HG02840 (cell line): ENCODE measurements at regions not wholly inside any gene's neighbourhood (a gene's known extent, or its start where the extent isn't known, plus 50 kb on each side); places are given as distances from the start of the nearest gene placed in this dataset.
"Not testable (repeated sequence)": the region's sequence is repeated elsewhere in the genome, so short reads cannot be mapped to it uniquely, and the experiment has no call there.

ENCODE experiments used
- ATAC-seq: cut with Tn5 transposase; IDR thresholded peaks from one replicate; pipeline ENCODE4 v1.9.1; 2021; ENCODE audit warnings: mild to moderate bottlenecking, moderate library complexity, moderate number of reproducible peaks; ENCODE audit not compliant: unreplicated experiment, low FRiP score

DNA sequence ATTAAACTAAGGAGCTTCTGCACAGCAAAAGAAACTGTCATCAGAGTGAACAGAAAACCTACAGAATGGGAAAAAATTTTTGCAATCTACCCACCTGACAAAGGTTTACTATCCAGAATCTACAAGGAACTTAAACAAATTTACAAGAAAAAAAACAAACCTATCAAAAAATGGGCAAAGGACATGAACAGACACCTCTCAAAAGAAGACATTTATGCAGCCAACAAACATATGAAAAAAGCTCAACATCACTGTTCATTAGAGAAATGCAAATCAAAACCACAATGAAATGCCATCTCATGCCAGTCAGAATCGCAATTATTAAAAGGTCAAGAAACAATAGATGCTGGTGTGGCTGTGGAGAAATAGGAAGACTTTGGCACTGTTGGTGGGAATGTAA, 218.5 kb upstream of the SMIM30 start:
- not testable (repeated sequence) for ATAC-seq

DNA sequence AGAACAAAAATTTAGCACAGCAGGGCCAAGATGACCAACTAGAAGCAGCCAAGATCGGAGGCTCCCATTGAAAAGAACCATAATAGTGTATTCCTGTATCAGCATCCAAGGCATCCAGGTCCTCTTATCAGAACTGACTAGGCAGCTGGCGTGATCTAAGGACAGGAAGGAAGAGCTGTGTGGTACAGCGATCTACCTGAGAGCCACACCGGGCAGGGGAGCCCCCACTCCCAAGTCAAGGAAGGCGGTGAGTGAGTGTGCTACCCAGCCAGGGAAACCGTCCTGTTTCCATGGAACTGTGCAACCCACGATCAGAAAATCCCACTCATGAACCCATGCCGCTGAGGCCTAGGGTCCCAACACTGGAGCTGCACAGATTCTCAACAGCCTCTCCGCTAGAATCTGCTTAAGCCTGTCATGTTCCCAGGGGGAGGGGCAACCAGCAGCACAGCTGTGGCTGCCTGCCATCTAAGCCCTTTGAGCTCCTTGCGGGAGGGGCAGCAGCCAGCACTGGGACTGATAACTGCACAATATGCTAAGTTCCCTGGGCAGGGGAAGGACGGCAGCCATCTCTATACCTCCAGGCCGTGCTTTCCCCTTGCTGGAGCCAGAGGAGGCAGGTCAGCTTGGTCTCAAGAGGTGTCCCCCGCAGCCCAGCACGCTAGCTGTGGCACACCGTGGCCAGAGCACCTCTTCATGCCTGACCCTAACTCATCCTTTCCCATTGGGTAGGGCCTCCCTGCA, 213.0 kb upstream of the SMIM30 start:
- no peak for ATAC-seq

- no peak for ATAC-seq
These were observed 202.8 kb upstream of the SMIM30 start for GRCh38 chr7:113321201-113321600.

DNA sequence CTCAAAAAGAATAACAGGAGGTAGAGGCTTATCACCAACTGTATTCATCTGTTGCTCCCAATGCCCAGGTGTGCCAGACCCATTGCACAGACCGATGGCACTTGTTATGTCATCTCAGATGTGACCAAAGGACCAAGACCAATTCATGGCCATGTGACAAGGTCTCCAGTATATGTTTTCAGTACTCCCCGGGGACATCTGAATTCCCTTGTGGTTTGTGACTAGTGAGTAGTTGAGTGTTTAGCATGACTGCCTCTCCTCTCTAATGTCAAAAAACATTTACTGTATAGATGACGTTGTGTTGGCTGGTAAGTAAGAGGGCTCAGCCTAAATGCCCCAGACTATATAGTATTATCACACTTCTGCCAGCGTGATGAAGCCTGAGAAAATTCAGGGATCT, 202.1 kb upstream of the SMIM30 start:
- ATAC-seq, result no peak

DNA sequence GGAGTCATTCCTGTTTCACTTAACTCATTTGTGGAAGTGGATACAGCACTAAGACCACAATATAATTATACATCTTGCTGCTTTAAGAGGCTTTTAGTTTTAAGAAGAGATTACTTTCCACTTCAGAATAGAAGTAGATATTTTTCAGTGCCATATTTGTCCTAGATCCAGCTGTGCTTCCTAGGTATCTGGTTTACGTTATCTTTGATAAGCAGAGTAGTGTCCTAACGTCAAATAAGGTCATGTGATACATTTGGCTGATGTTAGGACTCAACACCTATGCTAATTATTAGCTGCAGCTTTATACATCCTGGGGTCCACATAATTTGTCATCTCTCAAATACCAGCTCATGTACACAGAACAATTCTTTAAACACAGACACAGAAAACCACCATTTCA, 196.2 kb upstream of the SMIM30 start:
- ATAC-seq, result no peak

DNA sequence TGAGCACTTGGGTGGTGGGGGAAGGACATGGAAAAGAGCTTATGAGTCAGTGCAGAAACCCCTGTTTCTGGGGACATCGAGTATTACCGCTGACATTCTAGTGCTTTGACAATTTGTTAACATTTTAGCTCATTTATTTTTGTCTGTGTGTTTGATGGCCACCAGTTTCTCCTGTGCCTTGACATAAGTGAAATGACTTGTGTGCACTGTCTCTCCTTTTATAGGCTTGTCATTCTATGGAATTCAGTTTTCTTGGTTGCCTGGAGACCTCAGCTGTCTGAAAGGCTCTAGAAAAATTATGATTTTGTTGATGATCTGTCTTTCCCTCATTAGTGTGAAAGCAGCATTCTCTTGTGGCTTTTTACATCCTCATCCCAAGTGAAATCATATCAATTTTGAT, 190.0 kb upstream of the SMIM30 start:
- no peak for ATAC-seq

DNA sequence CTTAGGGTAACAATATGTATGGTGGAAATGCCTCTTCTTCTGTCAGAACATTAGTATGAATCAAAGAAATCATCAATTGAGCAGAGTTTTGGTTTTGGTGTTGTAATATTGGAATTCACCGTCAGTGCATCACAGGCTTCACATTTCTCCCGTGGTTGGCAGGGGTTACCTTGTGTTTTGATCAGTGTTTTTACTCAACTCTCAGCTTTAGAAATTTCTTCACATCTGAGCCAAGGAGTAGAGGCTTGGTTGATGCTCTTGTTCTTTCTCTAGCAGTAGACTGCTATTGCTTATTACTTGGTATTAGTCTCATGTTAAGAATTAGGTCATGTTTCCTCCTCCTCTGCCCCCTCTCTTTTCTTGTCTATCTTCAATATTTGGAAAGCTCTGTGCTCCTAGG, 188.8 kb upstream of the SMIM30 start:
- ATAC-seq, result no peak

DNA sequence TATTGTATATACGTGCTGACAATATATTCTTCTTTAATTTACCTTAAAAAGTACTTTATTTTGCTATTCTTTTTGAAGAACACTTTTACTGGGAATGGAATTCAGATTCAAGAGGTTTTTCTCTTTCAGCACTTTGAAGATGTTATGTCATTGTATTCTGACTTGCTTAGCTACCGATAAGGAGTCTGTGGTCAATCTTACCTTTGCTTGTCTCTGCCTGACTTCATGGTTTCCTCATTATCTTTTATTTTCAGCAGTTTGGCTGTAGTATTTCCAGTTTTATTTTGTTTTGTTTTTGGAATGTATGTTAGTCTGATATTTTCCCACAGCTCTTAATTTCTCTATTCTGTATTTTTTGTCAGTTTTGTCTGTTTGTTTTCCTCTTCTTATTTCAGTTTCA, 187.9 kb upstream of the SMIM30 start:
- ATAC-seq, result no peak

DNA sequence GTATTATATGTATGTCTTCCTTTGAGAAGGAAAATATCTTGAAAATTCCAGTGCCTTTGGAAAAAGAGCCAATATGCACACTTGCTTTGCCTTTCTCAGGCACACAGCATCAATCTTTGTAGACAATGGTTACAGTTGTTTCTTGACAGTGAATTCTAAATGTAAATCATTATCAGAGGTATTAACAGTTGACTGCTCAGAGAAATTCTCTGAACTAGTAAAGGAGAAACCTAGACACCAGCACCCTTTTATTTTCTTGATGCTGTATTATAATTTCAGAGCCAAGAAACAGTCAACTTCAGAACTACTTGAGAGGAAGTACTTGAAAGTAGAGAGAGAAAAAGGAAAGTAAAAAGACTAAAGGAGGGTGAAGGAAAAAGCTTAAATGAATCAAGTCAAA, 185.8 kb upstream of the SMIM30 start:
- no peak for ATAC-seq

GRCh38 chr7:113303388-113303787, 185.0 kb upstream of the SMIM30 start:
- ATAC-seq, result not testable (repeated sequence)

DNA sequence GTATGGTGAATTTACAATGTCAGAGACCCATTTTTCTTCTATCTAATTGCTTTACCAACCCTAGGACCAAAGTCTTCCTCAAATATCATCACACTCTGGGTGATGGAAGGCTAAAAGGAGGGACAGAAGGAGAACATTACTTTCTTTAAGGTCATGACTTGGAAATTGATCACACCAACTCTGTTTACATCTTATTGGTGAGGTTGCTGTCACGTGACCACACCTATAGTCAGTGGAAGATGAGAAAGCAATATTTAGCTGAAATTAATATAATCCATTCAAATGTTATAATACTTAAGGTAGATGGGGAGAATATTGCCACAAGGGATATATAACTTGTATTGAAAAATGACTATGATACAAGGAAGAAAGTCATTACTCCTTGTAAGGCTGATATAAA, 183.6 kb upstream of the SMIM30 start:
- ATAC-seq, result no peak

- ATAC-seq, result no peak
These were observed 182.8 kb upstream of the SMIM30 start for GRCh38 chr7:113301141-113301540.

DNA sequence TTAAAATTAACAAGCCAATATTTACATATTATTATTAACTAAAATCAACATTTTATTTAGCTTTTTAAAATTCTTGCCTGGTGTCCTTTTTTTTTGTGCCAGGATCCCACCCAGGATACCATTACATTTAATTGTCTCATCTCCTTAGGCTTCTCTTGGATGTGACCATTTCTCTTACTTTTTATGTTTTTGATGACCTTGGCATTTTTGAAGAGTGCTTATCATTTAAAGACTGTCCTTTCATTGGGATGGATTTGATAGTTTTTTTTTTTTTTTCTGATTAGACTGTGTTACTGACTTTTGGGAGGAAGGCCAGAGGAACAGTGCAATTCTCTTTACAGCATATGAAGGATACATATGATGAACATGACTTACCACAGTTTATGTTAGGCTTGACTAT, 181.4 kb upstream of the SMIM30 start:
- no peak for ATAC-seq

- ATAC-seq, result no peak
These were observed 180.1 kb upstream of the SMIM30 start for GRCh38 chr7:113298501-113298900.

DNA sequence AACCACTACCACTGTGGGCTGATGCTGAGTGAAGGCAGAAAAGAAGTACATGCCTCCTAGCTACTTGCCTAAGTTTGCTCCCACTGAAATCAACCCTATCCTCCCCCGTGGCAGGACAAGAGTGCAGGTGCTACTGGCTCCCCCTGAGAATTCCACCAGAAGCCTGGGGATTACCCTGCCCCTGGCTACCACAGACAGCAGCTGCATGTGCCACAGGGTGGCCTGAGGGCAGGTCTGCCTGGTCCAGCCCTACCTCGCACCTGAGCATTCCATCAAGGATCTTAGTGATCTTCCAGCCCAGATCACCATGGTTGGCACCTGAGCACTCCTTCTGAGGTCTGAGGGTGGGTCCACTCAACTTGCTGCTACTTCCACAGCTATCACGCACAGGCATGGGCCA, 176.4 kb upstream of the SMIM30 start:
- ATAC-seq, result no peak

DNA sequence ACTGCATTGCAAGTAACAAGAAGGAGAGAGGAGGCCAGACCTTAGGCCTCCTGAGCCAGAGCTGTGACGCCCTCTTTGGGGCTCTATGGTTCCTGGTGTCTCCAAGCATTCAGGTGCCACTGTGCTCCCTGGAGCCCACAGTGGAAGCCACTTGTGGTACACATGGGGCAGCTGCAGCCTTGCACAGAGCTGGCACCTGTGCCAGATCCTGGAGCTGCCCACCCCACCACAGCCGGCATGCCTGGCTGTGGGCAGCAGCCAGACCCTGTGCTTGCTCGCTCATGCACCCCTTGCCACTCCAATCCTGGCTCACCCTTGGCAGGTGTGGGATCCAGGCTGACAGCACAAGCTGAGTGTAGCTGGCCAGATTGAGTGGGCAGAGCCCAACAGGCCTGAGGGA, 173.8 kb upstream of the SMIM30 start:
- ATAC-seq, result no peak

GRCh38 chr7:113291058-113291457, 172.7 kb upstream of the SMIM30 start:
- no peak for ATAC-seq

DNA sequence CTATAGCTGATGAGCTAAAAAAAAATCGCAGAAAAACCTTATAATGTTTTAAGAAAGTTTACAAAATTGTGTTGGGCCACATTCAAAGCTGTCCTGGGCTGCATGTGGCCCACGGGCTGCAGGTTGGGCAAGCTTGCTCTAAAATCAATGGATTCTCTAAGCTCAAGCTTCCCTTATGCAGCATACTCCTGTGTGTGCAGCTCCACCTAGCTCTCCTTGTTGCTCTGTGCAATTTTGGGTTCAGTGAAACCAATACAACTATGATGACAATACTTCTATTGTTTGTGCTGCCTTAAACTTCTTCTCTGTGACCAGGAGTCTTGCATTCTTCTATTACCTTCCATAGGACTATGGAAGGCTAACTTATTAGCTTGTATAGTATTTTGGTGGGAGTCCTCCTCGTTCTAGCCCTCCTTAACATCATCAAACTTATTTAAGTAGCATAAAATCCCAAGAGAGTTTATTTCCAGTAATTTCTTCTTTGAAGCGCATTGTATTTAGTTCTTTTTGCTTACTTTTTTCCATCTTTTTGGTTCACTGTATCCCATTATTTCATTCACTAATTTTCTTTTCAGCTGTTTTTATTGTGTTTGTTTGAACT, 170.9 kb upstream of the SMIM30 start:
- ATAC-seq, result no peak

GRCh38 chr7:113285411-113285810, 167.1 kb upstream of the SMIM30 start:
- no peak for ATAC-seq

DNA sequence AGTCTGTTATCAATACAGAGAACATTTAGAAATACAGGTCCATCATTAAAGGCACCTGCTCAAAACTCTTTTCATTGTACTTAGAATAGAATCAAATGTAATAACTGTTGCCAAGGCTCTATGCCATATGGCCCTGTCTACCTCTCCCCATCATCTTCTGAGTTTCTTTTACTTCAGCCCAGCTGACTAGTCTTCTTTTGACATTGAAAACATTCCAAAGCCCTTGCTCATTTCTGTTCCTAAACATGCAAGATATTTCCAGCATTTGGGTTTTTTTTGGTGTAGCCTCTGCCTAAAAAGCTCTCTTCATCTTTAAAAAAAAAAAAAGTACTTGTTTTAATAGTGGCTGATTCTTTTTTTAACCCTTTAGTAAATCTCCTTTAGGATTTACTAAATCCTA, 165.5 kb upstream of the SMIM30 start:
- no peak for ATAC-seq

- ATAC-seq, result no peak
These were observed 164.5 kb upstream of the SMIM30 start for GRCh38 chr7:113282875-113283274.

DNA sequence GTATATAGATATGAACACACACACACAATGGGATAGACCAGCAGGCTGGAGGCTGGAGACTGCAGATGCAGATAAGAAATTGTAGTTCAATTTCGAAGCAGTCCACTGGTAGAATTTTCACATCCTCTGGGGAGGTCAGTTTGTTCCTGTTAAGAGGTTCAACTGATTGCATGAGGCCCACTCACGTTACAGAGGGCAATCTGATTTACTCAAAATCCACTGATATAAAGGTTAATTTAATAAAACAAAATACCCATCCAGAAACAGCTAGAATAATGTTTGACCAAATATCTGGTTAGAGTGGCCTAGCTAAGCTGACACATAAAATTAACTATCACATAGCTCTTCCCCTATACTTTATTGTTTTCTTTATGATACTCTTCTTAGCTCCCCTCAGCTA, 162.9 kb upstream of the SMIM30 start:
- no peak for ATAC-seq
